ENCODE measurements at regions not wholly inside any gene's neighbourhood (a gene's known extent, or its start where the extent isn't known, plus 50 kb on each side); places are given as distances from the start of the nearest gene placed in this dataset.
"Not testable (repeated sequence)": the region's sequence is repeated elsewhere in the genome, so short reads cannot be mapped to it uniquely, and the experiment has no call there.

DNA sequence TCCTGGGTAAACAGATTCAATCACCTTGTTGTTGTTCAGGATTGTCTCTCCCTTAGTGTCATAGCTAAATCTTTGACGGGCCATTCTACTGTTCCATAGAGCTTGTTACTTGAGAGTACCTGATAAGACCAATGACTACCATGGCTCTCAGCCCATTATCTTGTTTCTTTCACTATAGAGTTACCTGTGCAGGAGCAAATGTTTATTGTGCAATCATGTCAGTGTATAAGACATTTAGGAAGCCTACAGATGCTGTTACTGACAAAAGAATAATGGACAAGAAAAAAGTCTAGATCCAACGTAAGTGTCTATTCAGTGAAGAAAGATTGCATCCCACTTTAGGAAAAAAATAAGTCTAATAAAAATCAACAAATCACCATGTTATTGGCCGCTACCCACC lies 1041.7 kb upstream of the AUTS2 start:
- DNase-seq (ENCODE audit: low spot score): no peak

DNA sequence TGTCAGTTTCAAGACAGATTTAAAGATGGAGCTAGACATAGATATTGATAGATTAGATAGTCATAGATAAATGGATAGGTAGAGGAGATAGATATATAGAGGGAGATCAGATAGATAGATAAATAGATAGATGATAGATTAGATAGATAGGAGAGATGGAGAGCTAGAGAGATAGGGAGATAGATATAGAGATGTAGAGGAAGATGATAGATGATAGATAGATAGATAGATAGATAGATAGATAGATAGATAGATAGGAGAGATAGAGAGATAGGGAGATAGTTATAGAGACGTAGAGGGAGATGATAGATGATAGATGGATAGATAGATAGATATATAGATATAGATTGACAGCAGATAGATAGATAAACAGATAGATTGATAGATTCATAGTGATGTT lies 1038.8 kb upstream of the AUTS2 start:
- no peak for DNase-seq (ENCODE audit: low spot score)

DNA sequence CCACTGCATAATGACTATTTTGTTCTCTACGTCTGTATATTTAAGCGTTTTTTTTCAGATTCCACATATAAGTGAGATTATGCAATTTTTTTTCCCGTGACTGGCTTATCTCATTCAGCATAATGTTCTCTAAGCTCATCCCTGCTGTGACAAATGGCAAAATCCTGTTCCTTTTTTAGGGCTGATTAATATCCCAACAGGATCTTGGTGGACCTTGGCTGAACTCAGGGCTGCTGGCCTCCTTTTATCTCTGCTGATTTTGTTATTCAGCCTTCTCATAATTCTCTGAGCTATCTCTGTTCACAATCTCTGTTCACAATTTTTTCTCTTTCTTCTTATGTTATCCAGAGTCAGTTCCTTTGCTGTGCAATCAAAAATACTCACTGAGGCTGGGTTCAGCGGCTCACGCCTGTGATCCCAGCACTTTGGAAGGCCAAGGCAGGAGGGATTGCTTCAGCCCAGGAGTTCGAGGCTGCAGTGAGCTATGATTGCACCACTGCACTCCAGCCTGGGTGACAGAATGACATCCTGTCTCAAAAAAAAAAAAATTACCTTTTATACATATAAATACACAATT lies 1035.9 kb upstream of the AUTS2 start:
- no peak for DNase-seq (ENCODE audit: low spot score)

DNA sequence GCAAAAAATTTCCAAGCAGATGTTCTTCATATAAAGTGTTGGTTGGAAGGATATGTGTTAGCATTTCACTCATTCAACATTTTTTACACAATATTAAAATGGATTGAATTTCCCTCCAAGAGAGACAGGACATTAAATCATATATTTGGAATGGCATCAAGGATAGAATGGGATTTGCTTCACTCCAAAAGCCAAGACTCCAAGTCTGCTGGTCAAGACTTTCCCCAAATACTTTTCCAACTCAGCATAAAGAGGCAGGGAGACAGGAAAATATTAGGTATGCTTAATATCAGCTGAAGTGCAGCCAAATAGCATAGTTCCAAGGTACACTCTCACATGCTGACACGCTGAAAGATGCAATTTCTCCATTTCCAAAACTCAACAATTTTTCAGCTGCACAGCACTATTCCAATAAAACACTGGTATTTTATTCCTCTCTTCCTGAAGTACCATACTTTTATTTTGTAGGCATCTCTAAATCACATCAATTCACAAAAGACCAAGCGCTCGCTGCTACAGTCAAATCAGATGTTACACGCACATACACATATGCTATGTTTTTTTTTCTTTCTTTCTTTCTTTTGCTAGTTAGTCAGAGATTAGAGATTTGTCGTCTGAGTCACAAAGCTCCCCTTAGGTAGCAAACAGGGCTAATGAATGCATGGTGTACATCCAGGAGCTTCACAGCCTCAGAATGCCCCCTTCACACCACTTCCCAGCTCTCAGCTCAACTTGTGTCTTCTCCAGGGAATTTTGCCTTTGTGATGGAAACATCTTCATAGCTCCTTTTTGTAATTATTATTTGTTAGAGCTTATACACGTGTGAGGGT lies 1033.8 kb upstream of the AUTS2 start:
- DNase-seq (ENCODE audit: low spot score): no peak

DNA sequence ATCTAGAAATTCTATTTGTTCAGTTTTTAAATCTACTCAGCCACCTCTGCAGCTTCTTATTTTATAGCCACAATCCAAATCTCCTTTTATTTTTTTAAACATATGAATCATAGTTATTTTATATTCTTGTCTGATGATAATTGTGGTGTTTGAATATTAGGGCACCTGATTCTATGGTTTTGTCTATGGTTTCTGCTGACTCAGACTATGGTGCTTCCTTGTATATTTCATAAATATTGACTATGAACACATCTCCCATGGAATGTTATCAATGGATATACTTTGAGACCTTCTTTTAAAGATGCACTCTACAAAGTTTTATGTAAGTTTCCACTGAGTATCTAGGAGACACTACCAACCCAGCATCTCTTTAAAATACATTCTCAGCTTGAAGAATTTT lies 1027.0 kb upstream of the AUTS2 start:
- DNase-seq (ENCODE audit: low spot score): no peak

DNA sequence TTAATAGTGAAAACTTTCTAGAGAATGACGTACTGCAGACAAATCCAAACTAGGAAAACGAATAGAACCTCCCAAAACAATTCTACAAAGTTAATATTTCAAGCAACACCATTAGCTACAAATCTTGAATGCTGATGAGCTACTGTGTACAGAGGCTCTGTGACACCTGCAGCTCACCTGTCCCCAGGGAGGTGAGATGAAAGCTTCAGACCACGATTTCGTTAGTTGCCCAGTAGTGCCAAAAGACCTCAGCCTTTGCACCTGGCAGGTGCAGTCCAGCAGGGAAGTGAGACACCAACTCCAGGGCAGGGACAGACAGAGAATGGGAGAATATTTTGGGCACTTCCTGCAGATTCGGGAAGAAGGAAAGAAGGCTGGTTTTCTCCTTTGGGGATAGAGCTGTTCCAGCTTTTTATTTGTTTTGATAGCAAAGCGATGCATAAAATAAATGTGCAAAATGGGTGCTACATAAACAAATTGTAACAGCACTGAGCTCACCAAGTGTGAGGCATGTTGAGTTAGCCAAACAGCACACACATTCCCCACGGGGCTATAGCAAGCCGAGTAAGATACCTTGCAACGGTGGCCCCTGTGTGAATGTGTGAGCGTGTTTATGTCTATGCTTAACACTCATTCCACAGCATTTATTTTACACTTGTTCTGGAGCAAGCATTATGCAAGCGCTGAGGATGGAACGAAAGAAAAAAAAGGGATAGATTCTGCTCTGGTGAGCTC lies 1024.8 kb upstream of the AUTS2 start:
- no peak for DNase-seq (ENCODE audit: low spot score)

DNA sequence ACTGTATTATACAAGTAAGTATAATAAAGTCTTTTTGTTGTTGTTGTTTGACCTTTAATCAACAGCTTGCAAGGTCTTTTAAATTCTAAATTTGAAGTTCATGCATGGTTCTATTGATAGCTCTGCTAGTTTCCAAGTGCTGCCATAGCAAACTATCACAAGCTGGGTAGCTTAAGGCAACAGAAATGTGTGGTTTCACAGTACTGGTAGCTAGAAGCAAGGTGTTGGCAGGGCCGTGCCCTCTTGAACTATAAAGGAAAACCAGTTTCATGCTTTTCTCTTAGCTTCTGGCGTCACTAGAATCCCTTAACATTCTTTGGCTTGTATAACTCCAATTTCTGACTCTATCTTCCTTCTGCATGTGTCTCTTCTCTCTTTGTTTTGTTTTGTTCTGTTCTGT lies 1021.9 kb upstream of the AUTS2 start:
- no peak for DNase-seq (ENCODE audit: low spot score)

DNA sequence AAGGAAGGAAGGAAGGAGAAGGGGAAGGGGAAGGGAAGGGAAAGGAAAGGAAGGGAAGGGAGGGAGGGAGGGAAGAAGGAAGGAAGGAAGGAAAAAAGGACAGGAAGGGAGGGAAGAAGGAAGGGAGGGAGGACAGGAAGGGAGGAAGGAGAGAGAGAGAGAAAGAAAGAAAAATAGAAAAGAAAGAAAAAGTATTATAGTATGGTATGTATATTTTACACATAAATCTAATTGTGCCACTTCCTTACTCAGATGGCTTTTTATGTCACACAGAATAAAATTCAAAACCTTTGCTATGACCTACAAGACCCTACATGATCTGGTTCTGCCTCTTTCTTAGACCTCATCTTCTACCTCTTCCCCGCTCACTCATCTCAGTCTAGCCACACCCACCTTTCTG lies 1016.9 kb upstream of the AUTS2 start:
- DNase-seq (ENCODE audit: low spot score): no peak

DNA sequence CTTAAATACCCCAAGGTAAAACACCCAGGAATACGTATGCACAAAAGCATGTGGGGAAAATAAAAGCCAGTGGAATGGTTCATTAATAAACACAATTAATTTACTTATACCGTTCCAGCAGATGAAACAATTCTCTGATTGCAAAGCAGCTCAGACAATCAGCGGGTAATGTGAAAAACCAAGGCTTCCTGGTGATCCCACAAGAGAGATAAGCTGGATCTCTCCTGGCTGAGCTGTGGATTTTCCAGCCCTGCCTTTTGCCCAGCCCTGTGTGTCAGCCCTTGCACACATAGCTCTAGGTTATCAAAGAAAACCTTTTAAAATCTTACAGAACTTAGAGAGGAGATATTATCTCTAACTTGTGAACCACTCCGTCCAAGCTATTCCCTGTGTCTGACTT lies 1010.7 kb upstream of the AUTS2 start:
- DNase-seq (ENCODE audit: low spot score): no peak

DNA sequence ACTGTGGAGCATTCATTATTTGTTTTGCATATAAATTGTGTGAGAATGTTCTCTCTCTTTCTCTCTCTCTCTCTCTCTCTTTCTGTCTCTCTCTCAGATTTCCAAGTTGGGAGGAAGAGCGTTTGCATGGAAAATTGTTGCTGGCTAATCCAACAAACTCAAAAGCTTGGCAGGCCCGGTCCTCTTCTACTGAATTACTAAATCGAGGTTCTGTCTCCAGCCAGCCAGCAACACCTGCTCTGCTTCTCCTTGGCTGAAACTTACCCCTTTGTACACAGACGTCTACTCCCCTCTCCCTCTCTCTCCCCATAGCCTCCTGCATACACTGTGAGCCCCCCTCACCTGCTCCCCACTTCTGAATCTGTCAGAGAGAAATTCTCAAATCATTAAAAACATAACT lies 996.4 kb upstream of the AUTS2 start:
- no peak for DNase-seq (ENCODE audit: low spot score)

DNA sequence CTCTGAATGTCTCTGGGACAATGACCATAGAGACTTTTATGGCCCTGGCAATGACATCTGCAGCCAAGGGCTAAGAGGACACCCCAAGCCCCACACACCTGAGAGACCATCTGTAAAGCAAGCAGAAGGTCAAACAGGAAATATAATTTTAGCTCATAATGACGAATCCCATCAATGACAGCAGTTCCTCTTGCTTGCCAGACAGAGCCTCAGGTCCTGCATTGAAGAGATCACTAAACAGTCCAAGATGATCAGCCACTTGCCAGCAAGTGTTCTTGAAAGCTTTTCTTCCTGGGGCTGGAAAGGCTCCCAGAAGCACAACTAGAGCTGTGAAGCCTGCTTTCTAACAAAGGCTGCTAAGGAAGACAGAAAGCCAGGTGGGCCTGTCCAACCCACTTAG lies 993.7 kb upstream of the AUTS2 start:
- no peak for DNase-seq (ENCODE audit: low spot score)

DNA sequence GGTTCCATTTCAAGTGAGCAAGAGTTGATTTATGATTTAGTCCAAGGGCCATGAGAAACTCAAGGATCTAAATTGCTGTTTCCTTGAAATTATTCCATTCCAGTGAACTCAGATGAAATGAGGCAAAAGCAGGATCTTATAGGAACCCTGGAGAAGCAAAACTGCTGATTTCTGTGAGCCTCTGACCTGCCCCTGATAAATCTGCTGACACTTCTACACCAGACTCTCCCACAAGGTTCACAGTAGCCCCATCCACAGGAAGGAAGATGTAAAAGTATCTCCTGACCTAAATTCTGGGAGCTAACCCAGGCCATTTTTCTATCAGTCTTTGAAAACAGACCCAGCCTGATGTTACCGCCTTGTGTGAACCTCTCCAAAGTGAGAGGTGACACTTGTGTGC lies 987.6 kb upstream of the AUTS2 start:
- DNase-seq (ENCODE audit: low spot score): no peak

DNA sequence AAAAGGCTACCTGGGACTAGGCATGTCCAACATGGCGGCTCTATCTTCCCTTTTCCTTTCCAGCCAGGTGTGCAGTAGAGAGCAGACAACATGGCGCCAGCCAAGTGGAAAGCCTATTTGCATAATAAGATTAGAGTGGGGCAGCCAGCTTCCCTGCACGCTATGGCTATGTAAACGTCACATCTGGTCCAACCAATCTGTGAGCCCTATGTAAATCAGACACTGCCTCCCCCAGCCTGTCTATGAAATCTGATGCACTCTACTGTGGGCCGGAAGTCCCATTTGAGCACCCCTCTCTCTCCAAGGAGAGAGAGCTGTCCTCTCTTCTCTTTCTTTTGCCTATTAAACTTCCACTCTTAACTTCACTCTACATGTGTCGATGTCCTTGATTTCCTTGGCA lies 984.9 kb upstream of the AUTS2 start:
- no peak for DNase-seq (ENCODE audit: low spot score)

DNA sequence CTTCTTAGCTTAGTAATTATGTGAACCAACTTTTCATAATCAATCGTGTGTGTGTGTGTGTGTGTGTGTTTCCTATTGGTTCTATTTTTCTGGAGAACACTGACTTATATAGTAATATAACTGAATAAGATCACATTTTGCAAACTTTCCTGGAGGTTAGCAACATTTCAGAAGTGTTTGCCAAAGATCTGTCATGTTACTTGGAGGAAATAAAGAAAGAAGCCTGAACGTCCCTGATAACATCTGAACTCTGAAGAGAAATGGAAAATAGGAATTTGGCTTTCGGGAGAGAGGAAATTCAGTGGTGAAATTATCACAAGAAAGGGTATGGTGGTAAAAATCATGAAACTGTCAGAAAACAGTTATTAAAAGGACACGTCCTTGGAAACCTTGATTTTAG lies 984.4 kb upstream of the AUTS2 start:
- no peak for DNase-seq (ENCODE audit: low spot score)

DNA sequence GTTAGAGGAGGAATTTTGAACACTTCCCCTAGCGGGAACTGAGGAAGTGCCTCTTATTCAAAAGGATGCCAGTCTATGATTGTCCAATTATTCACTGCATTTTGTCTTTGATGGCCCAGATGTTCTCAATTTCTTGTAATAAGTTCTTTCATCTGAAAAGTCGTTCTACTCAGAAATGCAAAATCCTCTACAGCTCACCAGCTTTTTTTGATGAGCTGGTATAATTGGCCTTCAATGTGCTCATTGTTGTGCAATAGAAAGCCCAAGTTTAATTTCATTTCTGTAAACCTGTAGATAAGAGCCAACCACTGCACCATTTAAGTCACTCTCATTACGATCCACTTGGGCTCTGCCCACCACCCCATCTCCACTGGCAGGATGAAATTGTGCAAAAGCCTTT lies 978.7 kb upstream of the AUTS2 start:
- no peak for DNase-seq (ENCODE audit: low spot score)

DNA sequence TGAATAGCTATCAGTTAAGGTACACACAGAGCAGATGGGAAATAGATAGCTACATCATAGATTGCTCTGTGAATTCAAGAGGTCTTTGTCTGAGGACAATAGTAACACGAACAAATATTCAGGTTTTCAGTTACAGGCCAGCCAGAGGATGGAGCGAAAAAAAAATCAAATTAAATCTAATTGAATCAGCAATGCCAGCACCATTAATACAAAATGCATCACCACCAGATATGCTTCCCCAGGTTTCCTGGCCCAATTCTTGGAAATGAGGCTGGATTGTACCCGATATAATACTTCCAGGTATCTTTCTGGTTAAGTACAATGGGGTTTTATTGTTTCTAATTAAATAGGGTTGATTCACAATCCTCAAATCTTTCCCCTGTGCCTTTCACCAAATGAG lies 975.8 kb upstream of the AUTS2 start:
- DNase-seq (ENCODE audit: low spot score): no peak

DNA sequence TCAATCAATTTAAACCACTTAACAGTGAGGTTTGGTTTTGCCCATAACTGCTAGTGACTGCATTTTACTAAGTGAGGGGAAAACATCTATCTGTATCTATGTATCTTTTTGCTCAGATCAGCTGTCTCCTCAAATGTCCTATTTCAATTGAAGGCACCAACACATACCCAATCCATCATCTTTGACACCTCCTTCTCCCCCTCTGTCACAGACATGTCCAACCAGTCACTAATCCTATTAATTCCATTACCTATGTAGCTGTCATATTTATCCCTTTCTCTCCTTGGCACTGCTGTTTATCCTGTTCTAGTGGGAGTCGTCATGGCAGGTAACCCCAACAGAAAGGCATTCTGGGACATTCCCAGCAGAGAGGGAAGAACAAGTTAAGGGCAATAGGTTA lies 975.2 kb upstream of the AUTS2 start:
- no peak for DNase-seq (ENCODE audit: low spot score)

DNA sequence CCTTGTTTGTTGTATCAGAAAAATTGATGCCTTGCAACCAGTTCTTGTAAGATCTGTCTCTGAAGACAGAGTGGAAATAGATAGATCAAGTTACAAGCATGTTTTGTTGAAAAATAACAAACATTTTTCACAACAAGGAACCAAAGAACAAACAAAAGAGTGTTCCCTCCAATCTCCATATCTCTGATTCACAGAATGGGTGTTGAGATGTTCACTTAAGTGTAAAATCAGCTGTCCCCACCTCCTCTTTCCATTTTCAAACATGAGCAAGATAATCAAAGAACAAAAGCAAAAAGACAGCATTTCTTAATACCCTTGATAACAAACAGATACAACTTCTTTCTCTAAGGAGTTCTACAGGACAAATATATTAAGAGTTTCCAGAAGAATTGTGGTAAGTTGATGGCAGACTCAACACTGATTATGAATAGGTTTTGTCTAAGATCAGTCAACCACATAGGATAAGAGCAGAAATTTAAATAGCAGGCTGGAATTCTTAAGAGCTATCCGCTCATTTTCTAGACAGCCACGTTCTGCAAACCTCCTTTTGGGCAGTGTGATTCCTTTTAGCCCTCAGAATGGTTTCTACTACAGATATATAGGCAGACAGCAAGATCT lies 970.9 kb upstream of the AUTS2 start:
- DNase-seq (ENCODE audit: low spot score): no peak

DNA sequence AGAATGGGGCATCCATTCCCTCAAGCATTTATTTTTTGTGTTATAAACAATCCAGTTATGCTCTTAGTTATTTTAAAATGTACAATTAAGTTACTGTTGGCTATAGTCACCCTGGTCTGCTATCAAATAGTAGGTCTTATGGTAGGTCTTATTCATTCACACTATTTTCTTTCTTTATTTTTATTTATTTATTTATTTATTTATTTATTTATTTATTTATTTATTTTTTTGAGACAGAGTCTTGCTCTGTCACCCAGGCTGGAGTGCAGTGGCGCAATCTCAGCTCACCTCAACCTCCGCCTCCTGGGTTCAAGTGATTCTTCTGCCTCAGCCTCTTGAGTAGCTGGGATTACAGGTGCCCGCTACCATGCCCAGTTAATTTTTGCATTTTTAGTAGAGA lies 967.4 kb upstream of the AUTS2 start:
- not testable (repeated sequence) for DNase-seq (ENCODE audit: low spot score)

DNA sequence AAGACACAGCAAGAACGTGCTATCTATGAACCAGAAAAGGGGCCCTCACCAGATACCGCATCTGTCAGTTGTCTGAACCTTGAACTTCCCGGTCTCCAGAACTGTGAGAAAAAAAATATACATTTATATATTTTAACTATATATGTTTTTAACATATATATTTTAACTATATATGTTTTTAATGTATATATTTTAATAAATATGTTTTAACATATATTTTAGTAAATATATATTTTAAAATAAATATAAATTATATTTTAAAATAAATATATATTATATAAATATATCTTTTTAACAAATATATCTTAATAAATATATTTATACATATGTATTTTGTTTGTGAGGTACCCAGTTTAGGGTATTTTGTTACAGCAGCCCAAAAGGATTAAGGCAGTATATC lies 958.2 kb upstream of the AUTS2 start:
- no peak for DNase-seq (ENCODE audit: low spot score)

DNA sequence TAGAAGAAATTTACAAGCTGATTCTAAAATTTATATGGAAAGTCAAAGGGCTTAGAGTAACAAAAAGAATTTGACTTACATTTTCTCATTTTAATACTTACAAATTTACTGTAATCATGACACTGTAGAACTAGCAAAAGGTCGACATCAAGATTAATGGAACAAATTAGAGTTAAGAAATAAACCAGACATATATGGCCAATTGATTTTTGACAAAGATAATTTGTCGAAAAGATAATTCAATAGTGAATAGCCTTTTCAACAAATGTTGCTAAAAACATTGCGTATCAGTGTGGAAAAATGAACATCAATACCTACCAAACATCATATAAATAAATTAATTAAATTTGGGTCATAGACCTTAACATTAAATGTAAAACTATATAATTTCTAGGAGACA lies 955.5 kb upstream of the AUTS2 start:
- DNase-seq (ENCODE audit: low spot score): no peak

DNA sequence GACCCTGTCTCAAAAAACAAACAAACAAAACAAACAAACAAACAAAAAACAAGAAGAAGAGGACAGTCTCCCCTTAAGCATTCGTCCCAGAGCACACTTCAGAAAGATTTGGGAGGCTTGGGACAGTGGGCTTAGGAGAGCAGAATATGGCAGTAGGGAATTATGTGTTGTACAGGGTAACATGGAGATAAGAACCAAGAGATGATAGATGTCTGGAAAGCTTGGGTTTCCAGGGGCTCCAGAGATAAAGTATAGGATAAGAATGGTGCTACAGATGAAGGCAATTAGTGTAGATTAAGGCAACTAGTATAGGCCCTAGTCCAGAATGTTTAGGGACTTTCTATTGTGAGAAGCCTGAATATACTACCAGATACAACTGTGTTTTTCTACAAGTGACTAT lies 934.9 kb upstream of the AUTS2 start:
- no peak for DNase-seq (ENCODE audit: low spot score)

DNA sequence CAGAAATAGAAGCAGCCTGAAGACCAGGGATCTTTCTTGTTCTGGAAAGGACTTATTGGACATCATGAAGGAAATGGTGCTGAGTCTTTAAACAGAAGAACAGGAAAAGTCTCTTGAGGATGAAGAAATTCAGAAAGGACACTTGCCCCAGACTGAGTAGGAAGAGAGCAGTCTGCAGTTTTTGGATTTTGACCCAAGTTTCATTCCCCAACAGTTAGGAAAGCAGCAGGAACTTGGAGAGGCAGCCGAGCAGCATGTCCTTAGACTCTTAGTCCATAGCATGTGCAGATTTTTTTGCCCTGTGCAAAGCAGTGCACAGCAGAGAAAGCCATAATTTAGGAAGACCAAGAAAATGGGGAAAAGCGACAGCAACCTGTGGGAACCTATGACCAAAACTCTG lies 927.2 kb upstream of the AUTS2 start:
- DNase-seq (ENCODE audit: low spot score): no peak

Data from hematopoietic multipotent progenitor cell treated with erythropoietin and hydrocortisone succinate and interleukin-3 and kit ligand, for 15 days (in vitro differentiated cells).